HUDEP-2 (cell line): ENCODE measurements at regions not wholly inside any gene's neighbourhood (a gene's known extent, or its start where the extent isn't known, plus 50 kb on each side); places are given as distances from the start of the nearest gene placed in this dataset.
"Not testable (repeated sequence)": the region's sequence is repeated elsewhere in the genome, so short reads cannot be mapped to it uniquely, and the experiment has no call there.

Experiments used
- DNase-seq, 76 experiments: peaks; one replicate each; lab custom pipeline; 2025; ENCODE audit not compliant: unreplicated experiment in 76 of 76; lab: John Stamatoyannopoulos, UW

DNA sequence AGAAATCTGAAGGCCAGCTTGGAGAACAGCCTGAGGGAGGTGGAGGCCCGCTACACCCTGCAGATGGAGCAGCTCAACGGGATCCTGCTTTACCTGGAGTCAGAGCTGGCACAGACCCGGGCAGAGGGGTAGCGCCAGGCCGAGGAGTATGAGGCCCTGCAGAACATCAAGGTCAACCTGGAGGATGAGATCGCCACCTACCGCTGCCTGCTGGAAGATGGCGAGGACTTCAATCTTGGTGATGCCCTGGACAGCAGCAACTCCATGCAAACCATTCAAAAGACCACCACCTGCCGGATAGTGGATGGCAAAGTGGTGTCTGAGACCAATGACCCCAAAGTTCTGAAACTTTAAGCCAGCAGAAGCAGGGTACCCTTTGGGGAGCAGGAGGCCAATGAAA, 318.4 kb downstream of the ZFHX3 start:
- not testable (repeated sequence) for DNase-seq

DNA sequence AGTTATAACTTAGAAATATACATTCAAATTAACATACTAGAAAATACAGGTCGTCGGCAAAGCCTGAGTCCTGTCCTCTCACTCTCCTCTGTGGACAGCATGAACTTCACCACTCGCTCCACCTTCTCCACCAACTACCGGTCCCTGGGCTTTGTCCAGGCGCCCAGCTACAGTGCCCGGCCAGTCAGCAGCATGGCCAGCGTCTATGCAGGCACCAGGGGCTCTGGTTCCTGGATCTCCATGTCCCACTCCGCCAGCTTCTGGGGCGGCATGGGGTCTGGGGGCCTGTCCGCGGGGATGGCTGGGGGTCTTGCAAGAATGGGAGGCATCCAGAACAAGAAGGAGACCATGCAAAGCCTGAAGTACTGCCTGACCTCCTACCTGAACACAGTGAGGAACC, 319.4 kb downstream of the ZFHX3 start:
- DNase-seq, result no peak

DNA sequence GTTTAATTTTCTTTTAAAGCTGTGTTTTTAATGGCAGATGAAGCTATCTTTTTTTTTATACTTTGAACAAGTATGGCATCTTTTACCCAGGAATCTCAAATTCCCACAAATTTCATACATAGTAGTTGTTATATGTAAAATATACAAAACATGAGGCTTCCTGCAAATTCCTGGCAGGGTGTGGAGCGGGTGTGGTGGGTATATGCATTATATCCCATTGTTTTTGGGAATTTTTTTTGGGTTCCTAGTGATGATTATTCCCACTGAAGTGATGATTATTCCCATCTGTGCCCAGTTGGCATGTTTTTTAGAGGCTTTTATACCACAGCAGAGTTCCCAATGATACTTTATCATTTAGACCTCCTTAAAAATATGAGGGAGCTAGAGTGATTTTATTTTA, 320.4 kb downstream of the ZFHX3 start:
- DNase-seq, result no peak

DNA sequence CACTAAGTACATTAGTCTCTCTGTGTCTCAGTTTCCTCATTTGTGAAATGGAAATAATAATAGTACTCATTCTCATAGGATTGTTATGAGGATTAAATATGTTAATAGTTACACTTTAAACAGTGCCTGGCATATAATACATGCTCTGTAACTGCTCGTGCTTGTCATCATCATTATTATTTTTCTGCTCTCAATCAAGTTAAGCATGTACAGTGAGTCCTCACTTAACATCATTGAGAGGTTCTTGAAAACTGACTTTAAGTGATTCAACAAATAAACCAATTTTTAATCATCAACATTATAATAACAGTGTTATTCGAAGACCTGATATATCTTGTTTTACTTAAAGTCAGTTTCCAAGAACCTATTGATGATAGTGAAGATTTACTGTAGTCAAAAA, 322.3 kb downstream of the ZFHX3 start:
- DNase-seq, result no peak

DNA sequence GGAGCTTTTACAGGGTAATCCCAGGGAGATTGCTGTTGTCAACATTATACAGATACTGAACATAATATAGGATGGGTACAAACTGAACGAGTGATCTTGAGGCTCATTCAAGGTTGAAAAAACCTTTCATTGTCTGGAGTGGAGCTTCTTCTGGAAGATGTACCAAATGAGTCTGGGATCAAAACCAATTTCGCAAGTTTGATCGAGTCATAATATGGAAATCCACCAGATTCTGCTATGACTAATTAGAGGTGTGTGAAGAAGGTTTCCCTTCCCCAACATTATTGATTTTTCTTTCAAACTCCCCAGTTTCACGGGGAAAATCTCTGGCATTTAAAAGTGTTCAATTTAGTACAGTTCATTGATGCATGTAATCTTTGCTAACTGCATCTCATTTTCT, 324.1 kb downstream of the ZFHX3 start:
- no peak for DNase-seq

DNA sequence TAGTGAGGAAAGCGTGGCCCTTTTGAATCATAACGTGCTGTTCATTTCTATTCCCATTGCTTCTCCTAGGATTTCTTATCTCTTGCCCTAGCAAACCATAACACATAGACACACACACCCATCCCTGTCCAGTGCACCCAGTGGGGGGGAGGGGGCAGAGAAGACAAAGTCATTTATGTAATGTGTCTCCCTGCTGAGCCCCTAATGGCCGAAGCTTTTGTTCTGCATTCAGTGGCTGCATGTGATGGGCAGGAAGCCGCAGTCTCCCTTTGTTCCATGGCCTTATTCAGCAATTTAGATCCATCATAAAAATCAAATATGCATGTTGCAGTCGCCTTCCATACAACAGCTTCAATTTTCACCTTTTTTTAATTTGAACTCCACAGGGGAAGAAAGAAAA, 325.4 kb downstream of the ZFHX3 start:
- no peak for DNase-seq

DNA sequence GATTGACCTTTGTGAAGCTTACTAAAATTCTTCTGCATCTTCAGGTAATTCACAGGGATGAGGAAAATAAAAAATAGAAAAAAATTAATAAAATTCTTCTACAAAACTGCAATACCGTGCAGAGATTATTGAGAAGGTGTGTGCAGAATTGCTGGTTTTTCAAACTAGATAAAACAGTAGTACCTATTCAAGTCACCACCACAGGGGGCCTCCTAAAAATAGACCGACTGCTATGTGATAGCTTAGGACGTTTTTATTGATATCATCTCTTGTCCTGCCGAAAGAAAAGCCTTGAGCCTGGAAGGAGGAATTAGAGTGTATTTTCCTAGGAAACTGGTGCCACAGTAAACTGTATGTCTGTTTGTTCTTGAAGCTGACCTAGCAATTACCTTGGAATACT, 325.9 kb downstream of the ZFHX3 start:
- DNase-seq, result no peak

DNA sequence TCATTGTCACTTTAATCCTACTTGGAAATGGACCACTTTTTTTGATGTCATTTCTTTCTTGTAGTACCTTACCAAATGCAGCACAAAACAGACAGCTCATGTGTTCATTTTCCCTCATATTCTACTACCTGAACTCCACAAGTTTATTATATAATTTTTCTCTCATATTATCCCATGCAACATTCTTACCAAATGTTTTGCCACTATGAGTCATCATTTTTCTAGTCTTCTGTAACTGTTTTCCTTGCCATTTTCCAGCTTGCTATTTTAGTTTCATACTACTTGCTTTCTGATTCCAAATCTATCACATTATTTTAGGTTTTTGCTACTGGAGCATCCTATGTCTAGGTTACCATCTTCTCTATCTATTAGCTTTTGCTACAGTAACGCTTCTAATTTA, 332.7 kb downstream of the ZFHX3 start:
- no peak for DNase-seq

DNA sequence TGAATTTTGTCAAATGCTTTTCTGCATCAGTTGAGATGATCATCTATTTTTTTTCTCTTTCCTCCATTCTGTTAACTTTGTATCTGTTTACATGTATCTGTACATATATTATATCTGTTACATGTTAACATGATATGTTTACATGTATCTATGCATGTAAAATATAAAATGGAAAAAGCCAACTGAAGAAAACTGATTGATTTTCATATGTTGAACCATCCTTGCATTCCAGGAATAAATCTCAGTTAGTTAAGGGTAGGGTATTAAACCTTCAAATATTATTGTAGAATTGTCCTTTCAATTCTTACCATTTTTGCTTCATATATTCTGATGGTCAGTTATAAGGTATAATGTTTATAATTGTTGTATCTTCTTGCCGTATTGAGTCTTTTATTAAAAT, 336.1 kb downstream of the ZFHX3 start:
- no peak for DNase-seq

DNA sequence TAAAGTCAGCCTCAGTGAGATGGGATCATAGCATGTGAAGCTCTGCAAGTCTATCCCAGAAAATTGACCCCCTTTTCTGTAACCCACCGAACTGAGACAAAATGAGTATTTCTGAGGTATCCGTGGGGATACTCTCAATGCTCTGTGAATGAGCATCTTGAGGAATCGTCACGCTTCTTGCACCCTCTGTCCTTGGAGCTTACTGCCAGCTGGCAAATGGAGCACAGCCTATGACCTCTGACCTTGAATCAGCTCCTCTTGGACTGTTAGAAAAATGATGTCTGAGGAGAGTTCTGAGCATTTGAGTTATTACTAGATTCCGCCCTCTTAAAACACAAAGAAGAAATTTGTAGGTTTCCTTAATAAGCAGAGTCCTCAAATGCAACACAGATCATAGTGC, 342.1 kb downstream of the ZFHX3 start:
- no peak for DNase-seq

DNA sequence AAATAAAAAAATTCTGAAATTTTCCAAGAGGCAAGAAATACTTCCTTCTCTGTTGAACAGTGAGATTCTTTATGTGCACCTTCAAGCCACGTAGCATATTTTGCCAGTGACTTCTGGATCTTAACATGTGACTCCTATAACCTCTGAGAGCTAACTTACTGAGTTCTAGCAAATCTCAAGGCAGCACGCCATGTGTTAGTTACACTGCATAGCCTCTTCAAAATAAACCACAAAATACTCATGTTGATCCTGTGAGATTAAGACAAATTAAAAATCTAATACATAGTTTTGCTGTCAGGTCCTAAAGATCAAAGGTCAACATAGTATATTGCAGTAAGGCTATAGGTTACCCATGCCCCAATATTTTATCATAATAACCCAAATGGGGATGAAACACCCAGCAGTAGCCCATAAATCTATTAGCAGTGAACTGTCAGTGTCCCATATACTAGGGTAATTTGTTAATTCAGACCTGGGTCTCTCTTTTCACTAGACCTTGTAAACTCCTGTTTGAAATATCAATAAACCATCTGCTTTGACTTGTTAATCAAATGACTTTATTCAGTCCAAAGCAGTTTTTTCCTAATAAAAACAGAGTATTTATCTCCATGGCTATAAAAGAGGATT, 343.1 kb downstream of the ZFHX3 start:
- no peak for DNase-seq

DNA sequence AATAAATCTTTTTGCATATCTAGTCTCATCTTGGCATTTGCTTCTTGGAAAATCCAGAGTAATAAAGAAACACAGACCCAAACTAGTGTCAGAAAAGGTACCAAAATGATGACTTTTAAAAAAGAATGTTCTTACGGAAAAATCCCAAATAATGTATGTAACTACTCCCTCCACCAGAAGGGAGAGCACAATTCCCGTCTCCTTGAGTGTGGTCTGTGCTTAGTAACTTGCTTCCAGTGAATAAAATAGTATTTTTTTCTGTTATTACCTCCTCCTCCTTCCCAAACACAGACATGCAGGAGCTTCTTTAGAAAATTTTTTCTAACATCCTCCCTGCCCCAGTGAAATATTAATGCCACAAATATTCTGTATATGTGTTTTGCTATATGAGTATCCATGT, 358.1 kb downstream of the ZFHX3 start:
- no peak for DNase-seq

DNA sequence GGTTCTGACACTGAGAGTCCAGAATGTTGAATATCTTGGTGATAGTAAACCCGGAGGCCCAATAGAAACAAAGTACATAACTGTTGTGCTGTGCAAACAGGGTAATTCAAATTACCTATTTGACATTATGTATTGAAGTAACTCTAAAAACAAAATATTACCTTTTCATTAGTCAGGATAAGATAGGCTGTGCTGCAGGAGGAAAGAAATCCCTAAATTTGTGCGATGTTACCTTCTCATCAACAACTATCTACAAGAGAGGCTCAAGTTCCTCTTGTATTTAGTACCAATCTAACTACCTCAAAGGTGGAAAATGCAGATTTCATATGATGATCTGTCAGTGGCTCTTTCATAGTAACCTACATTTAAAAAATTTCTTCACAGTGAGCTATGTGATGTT, 367.2 kb downstream of the ZFHX3 start:
- no peak for DNase-seq

DNA sequence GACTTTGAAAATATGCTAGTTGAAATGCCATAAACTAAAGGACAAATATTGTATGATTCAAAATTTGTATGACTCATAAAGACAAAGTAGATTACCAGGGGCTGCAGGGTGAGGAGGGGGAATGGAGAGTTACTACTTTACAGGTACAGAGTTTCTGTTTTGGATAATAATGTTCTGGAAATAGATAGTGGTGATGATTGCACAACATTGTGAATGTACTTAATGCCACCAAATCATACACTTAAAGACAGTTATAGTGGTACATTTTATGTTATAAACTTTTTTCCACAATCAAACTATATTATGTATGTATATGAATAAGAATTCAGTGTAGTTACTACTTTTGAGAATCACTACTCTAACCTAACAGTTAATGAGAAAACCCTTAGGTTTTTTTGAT, 368.1 kb downstream of the ZFHX3 start:
- no peak for DNase-seq

DNA sequence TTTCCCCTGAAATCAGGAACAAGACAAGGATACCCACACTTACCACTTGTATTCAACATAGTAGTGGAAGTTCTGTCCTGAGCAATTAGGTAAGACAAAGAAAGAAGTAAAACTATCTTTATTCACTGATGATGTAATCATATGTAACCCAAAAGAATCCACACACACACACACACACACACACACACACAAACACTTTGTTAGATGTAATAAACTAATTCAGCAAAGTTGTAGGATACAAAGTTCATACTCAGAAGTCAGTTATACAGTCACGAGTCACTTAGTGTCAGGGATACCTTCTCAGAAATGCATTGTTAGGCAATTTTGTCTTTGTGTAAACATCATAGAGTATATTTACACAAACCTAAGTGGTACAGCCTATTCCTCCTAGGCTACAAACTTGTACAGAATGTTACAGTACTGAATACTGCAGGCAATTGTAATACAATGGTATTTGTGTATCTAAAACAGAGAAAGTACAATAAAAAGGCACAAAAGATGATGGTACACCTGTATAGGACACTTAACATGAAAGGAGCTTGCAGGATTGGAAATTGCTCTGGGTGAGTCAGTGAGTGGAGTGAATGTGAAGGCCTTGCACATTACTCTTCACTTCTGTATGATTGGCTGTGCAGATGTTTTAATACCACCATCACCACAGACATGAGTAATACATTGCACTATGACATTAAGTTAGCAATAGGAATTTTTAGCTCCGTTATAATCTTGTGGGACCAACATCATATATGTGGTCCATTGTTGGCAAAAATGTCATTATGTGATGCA, 370.1 kb downstream of the ZFHX3 start:
- no peak for DNase-seq

DNA sequence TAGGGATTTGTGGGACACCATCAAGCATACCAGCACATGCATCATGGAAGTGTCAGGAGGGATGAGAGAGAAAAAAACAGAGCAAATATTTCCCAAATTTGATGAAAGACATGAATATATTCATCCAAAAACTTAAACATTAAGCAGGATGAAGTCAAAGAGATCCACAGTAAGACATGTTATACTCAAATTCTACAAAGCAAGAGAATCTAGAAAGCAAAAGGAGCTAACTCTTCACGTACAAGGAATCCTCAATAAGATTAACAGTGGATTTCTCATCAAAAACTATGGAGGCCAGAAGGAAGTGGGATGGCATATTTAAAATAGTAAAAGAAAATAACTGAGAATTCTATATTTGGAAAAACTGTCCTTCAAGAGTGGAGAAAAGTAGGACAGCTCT, 374.8 kb downstream of the ZFHX3 start:
- no peak for DNase-seq

DNA sequence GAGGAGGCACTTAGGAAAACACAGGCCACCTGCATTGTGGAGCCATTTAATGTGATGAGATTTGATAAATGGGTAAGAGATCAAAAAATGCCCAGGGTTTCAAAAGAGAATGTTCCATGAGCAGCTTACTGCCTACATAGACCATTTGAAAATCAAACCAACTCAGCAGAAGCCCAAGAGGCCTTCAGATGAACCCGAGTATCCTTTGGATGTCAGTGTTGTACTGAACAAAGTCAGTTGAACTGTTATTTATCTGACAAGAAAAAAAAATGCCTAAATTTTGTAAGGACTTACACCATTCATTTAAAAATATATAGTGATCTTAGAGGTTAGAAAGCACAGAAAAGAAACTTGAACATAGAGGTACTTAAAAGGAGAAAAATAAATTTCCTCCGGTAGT, 381.7 kb downstream of the ZFHX3 start:
- peak in 1 of 76 experiments; percentile 0 for DNase-seq

DNA sequence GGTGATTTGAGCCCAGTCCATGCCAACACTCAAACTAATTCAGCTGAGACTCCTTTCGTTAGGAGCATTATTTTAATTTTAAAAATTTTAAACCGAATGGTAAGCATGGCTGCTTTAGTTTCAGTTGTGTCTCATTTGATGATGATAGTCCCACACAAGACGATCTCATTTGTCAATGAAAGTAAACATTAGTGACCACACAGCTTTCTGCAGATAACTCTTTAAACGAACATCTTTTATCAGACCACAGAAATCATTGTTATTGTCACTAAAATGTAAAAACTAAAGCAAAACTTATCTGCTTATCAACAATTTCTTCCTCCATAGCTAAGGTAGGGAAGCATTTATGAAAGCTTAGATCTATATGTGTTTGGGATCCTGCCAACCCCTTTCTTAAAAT, 382.2 kb downstream of the ZFHX3 start:
- peak in 2 of 76 experiments; percentile 5 to 8 for DNase-seq

DNA sequence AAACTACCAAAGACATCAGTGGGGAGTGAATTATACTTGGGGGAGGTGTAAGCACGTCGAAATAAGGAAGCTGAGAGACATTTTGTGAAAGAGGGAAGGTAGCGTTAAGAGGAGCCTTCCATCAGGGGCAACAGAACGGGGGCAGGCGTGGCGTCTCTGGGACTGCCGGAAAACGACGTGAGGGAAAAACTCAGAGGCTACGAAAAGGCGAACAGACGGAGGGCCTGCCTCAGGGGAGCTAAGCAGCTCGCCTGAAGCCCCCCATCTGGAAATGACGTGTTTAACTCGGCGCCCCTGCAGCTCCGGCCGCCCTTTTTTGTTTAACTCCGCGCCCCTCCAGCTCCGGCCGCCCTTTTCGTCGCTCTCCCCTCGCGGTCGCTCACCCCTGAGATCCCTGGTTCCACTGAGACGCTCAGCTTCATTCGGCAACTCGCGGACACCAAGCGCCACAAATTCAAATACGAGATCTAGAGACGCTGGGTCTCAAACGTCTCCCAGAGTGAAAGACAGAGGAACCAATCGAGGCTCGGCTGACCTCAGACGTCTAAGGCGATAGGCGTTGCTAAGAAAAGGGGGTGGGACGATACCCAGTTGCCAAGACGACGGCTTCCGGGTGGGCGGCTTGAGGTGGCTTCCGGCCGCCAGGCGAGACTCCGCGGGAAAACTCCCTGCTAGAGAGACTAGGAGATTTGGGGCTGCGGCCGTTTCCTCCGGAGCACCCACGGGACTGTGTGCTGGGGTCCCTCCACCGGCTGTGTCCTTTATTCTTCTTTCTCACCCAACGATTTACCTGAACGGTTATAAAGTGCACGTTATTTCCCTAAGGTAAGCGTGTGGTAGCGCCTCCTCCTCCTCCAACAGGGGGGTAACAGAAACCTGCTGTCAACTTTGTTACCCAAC, 383.2 kb downstream of the ZFHX3 start:
- peak in 75 of 76 experiments; percentile 36 to 97 (median 90) for DNase-seq

DNA sequence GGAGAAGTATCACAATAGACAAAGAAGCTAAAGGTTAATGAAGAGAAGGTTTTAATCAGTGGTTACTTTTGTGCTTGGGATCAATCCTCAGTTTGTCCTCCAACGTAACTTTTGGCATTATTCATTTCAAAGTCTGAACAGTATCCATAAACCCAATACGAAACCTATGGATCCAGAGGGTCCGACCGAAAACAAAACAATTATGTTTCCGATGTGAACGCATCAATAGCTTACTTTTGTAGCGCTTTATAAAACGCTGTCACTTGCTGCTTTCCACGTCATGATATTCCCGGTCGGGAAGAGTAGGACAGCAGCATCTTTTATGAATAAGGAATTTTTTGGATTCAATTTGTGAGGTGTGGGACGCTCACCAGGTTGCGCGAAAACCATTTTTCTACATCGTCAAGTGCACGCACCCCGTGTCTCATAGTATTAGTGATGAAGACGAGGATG, 383.8 kb downstream of the ZFHX3 start:
- DNase-seq, result peak in 1 of 76 experiments; percentile 2
